ENCODE measurements at regions not wholly inside any gene's neighbourhood (a gene's known extent, or its start where the extent isn't known, plus 50 kb on each side); places are given as distances from the start of the nearest gene placed in this dataset.

DNA sequence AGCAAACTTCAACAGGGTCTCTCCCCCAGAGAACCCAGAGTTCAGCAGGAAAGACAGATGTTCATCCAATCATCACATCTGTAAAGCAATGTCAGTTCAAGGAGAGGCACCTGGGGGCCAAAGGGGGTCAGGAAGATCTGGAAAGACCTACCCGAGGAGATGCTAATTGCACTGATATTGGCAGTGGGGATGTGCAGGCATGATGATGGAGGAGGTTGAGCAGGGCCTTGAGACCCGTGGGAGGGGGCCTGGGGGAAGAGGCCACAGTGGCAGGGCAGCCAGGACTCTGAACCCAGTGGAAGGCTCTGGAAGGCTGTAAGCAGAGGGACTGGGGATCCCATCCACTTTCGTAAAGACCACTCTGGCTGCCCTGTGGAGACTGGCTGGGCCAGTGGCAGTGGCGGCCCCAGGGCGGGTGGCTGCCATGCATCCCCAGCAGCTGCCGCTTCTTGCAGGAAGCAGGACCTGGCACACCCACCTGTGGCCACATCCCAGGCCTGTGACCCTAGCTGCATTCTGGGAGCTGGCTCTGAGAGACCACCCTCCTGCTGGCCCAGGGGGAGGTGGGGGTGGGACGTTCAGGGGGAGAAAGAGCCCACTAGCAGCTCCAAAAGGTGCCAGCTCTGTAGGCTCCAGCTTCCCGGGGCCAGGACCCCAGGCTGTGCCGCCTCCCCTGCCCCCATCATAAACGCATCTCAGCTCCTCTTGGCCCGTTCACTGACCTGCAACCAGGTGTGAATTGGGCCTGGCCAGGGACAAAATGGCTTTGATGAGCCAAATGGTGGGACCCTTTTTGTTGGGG lies 59.9 kb upstream of the FGF3 start:
- Histone ChIP-seq H3K4me1 (ENCODE audit: insufficient read depth, low read length, poor library complexity, severe bottlenecking) (no peaks in the 10 kb centered on the region), H3K9me2 (replicated peaks; ENCODE audit: low read depth, low read length) (no peaks in the 10 kb centered on the region), H3K9ac (ENCODE audit: low read depth, low read length, poor library complexity, severe bottlenecking) (no peak overlapping the region), H3K36me3 (ENCODE audit: insufficient read depth, low read length) (no peaks in the 10 kb centered on the region), H4K20me1 (ENCODE audit: insufficient read depth, low read length, poor library complexity, severe bottlenecking) (no peaks in the 10 kb centered on the region), H3K79me2 (ENCODE audit: insufficient read depth, low read length) (no peaks in the 10 kb centered on the region), H3F3A (ENCODE audit: low read depth) (no peaks in the 10 kb centered on the region), H3K4me3 (ENCODE audit: low read length, poor library complexity, severe bottlenecking) (no peak overlapping the region), H3K9me3 (ENCODE audit: insufficient read depth, low read depth, low read length) (no peaks in the 10 kb centered on the region), H3K4me2 (ENCODE audit: low read depth, low read length, poor library complexity, severe bottlenecking) (no peak overlapping the region), H3K27me3 (ENCODE audit: insufficient read depth, low read length, poor library complexity, severe bottlenecking) (no peaks in the 10 kb centered on the region), H2AFZ (ENCODE audit: low read length) (no peak overlapping the region)
- no peak for TF ChIP-seq CTCF (conservative IDR thresholded peaks at IDR 0.05; ENCODE audit: low read length)
- TF ChIP-seq EZH2phosphoT487 (IDR thresholded peaks at IDR 0.05; ENCODE audit: borderline replicate concordance): no peak

GRCh38 chr11:69879729-69880005 lies 60.5 kb upstream of the FGF3 start:
- H3K27me3 ChIP-seq (ENCODE audit: insufficient read depth, low read length, poor library complexity, severe bottlenecking): no peaks in the 10 kb centered on the region
- no peak overlapping the region for H3K4me3 ChIP-seq (ENCODE audit: low read length, poor library complexity, severe bottlenecking)
- H3K9me2 ChIP-seq (replicated peaks; ENCODE audit: low read depth, low read length): no peaks in the 10 kb centered on the region
- no peak overlapping the region for H3K9ac ChIP-seq (ENCODE audit: low read depth, low read length, poor library complexity, severe bottlenecking)
- H3K4me1 ChIP-seq (ENCODE audit: insufficient read depth, low read length, poor library complexity, severe bottlenecking): no peaks in the 10 kb centered on the region
- H3K4me2 ChIP-seq (ENCODE audit: low read depth, low read length, poor library complexity, severe bottlenecking): no peak overlapping the region
- no peaks in the 10 kb centered on the region for H3F3A ChIP-seq (ENCODE audit: low read depth)
- H2AFZ ChIP-seq (ENCODE audit: low read length): no peak overlapping the region
- no peaks in the 10 kb centered on the region for H4K20me1 ChIP-seq (ENCODE audit: insufficient read depth, low read length, poor library complexity, severe bottlenecking)
- no peaks in the 10 kb centered on the region for H3K9me3 ChIP-seq (ENCODE audit: insufficient read depth, low read depth, low read length)
- TF ChIP-seq CTCF (conservative IDR thresholded peaks at IDR 0.05; ENCODE audit: low read length) (no peak), EZH2phosphoT487 (IDR thresholded peaks at IDR 0.05; ENCODE audit: borderline replicate concordance) (no peak)
- no peaks in the 10 kb centered on the region for H3K36me3 ChIP-seq (ENCODE audit: insufficient read depth, low read length)
- H3K79me2 ChIP-seq (ENCODE audit: insufficient read depth, low read length): no peaks in the 10 kb centered on the region

- no peaks in the 10 kb centered on the region for H3F3A ChIP-seq (ENCODE audit: low read depth)
- H3K9me3 ChIP-seq (ENCODE audit: insufficient read depth, low read depth, low read length): no peaks in the 10 kb centered on the region
- no peaks in the 10 kb centered on the region for H3K4me1 ChIP-seq (ENCODE audit: insufficient read depth, low read length, poor library complexity, severe bottlenecking)
- no peak overlapping the region for H3K4me3 ChIP-seq (ENCODE audit: low read length, poor library complexity, severe bottlenecking)
- no peaks in the 10 kb centered on the region for H3K9me2 ChIP-seq (replicated peaks; ENCODE audit: low read depth, low read length)
- TF ChIP-seq EZH2phosphoT487 (IDR thresholded peaks at IDR 0.05; ENCODE audit: borderline replicate concordance) (no peak), CTCF (conservative IDR thresholded peaks at IDR 0.05; ENCODE audit: low read length) (no peak)
- H3K27me3 ChIP-seq (ENCODE audit: insufficient read depth, low read length, poor library complexity, severe bottlenecking): no peaks in the 10 kb centered on the region
- H3K9ac ChIP-seq (ENCODE audit: low read depth, low read length, poor library complexity, severe bottlenecking): no peak overlapping the region
- no peaks in the 10 kb centered on the region for H4K20me1 ChIP-seq (ENCODE audit: insufficient read depth, low read length, poor library complexity, severe bottlenecking)
- H3K79me2 ChIP-seq (ENCODE audit: insufficient read depth, low read length): no peaks in the 10 kb centered on the region
- H3K36me3 ChIP-seq (ENCODE audit: insufficient read depth, low read length): no peaks in the 10 kb centered on the region
- no peak overlapping the region for H3K4me2 ChIP-seq (ENCODE audit: low read depth, low read length, poor library complexity, severe bottlenecking)
- no peak overlapping the region for H2AFZ ChIP-seq (ENCODE audit: low read length)
Observed at GRCh38 chr11:69880041-69880825, 61.0 kb upstream of the FGF3 start.
